ENCODE measurements at regions not wholly inside any gene's neighbourhood (a gene's known extent, or its start where the extent isn't known, plus 50 kb on each side); places are given as distances from the start of the nearest gene placed in this dataset.

- TF ChIP-seq CTCF (optimal IDR thresholded peaks at IDR 0.05 in 1 of 3, IDR thresholded peaks at IDR 0.05 in 1 of 3, conservative IDR thresholded peaks at IDR 0.05 in 1 of 3; ENCODE audit: extremely low read depth in 1 of 3, insufficient read depth in 2 of 3, low read length in 3 of 3) (no peak), EZH2 (IDR thresholded peaks at IDR 0.05; ENCODE audit: low read length) (no peak)
- FAIRE-seq (no peak), DNase-seq (ENCODE audit: low read depth, low spot score) (no peak)
- H3K27ac ChIP-seq (ENCODE audit: control insufficient read depth, insufficient read depth, low read length), result no peak overlapping the region
- no peak overlapping the region for H3K9ac ChIP-seq (ENCODE audit: control insufficient read depth, extremely low read depth, insufficient read depth, low read length)
- H3K9me3 ChIP-seq (ENCODE audit: control insufficient read depth, low read depth, low read length), result no peaks in the 10 kb centered on the region
- no peaks in the 10 kb centered on the region for H3K79me2 ChIP-seq (ENCODE audit: control insufficient read depth, insufficient read depth, low read length)
- dilution Hi-C loops (cut with MboI; ENCODE audit: extremely low pct_ligation_motif_present, low sequenced_read_pairs), result no loop called here
- no peaks in the 10 kb centered on the region for H3K27me3 ChIP-seq (ENCODE audit: control insufficient read depth, extremely low read depth, insufficient read depth, low read length)
- H3K4me3 ChIP-seq (ENCODE audit: control insufficient read depth in 2 of 3, extremely low read depth in 1 of 3, insufficient read depth in 2 of 3, low read depth in 1 of 3, low read length in 3 of 3), result no peak overlapping the region
- H2AFZ ChIP-seq (ENCODE audit: control insufficient read depth, low read length), result no peak overlapping the region
- H3K9me1 ChIP-seq (ENCODE audit: control insufficient read depth, extremely low read depth, insufficient read depth, low read length), result no peaks in the 10 kb centered on the region
- H4K20me1 ChIP-seq (ENCODE audit: control insufficient read depth, extremely low read depth, insufficient read depth, low read length), result no peaks in the 10 kb centered on the region
- no peaks in the 10 kb centered on the region for H3K4me1 ChIP-seq (ENCODE audit: control insufficient read depth, extremely low read depth, insufficient read depth, low read length)
- H3K36me3 ChIP-seq (ENCODE audit: control insufficient read depth in 2 of 2, extremely low read depth in 1 of 2, insufficient read depth in 2 of 2, low read length in 2 of 2), result no peaks in the 10 kb centered on the region
- H3K4me2 ChIP-seq (ENCODE audit: control insufficient read depth, extremely low read depth, insufficient read depth, low read depth, low read length), result no peak overlapping the region
Measured at GRCh38 chr12:24360907-24361306, 411.4 kb upstream of the SOX5 start.

- dilution Hi-C loops (cut with MboI; ENCODE audit: extremely low pct_ligation_motif_present, low sequenced_read_pairs), result no loop called here
- Histone ChIP-seq H3K9me3 (ENCODE audit: control insufficient read depth, low read depth, low read length) (no peaks in the 10 kb centered on the region), H3K4me2 (ENCODE audit: control insufficient read depth, extremely low read depth, insufficient read depth, low read depth, low read length) (no peak overlapping the region), H3K4me1 (ENCODE audit: control insufficient read depth, extremely low read depth, insufficient read depth, low read length) (no peaks in the 10 kb centered on the region), H3K9ac (ENCODE audit: control insufficient read depth, extremely low read depth, insufficient read depth, low read length) (no peak overlapping the region), H3K27ac (ENCODE audit: control insufficient read depth, insufficient read depth, low read length) (no peak overlapping the region), H3K4me3 (ENCODE audit: control insufficient read depth in 2 of 3, extremely low read depth in 1 of 3, insufficient read depth in 2 of 3, low read depth in 1 of 3, low read length in 3 of 3) (no peak overlapping the region), H3K36me3 (ENCODE audit: control insufficient read depth in 2 of 2, extremely low read depth in 1 of 2, insufficient read depth in 2 of 2, low read length in 2 of 2) (no peaks in the 10 kb centered on the region), H2AFZ (ENCODE audit: control insufficient read depth, low read length) (no peak overlapping the region), H3K27me3 (ENCODE audit: control insufficient read depth, extremely low read depth, insufficient read depth, low read length) (no peaks in the 10 kb centered on the region), H3K79me2 (ENCODE audit: control insufficient read depth, insufficient read depth, low read length) (no peaks in the 10 kb centered on the region), H3K9me1 (ENCODE audit: control insufficient read depth, extremely low read depth, insufficient read depth, low read length) (no peaks in the 10 kb centered on the region), H4K20me1 (ENCODE audit: control insufficient read depth, extremely low read depth, insufficient read depth, low read length) (no peaks in the 10 kb centered on the region)
- DNase-seq (ENCODE audit: low read depth, low spot score) (no peak), FAIRE-seq (no peak)
- TF ChIP-seq EZH2 (IDR thresholded peaks at IDR 0.05; ENCODE audit: low read length), result no peak
- no peak for TF ChIP-seq CTCF (optimal IDR thresholded peaks at IDR 0.05 in 1 of 3, IDR thresholded peaks at IDR 0.05 in 1 of 3, conservative IDR thresholded peaks at IDR 0.05 in 1 of 3; ENCODE audit: extremely low read depth in 1 of 3, insufficient read depth in 2 of 3, low read length in 3 of 3)
Measured at GRCh38 chr12:24360461-24360860, 411.0 kb upstream of the SOX5 start.

All from keratinocyte (primary cell).